GM12891 (cell line): ENCODE measurements at regions not wholly inside any gene's neighbourhood (a gene's known extent, or its start where the extent isn't known, plus 50 kb on each side); places are given as distances from the start of the nearest gene placed in this dataset.

Source experiments
- PAX5 ChIP-seq: IDR thresholded peaks from 2 replicates; pipeline ENCODE4 v1.6.1; 2011; ENCODE audit warnings: low read length, moderate library complexity, mild to moderate bottlenecking; ENCODE audit not compliant: insufficient read depth, severe bottlenecking
- POLR2A ChIP-seq: IDR thresholded peaks from 2 replicates; pipeline ENCODE4 v1.6.1; 2011; ENCODE audit warnings: low read depth, low read length, control low read depth
- POLR2AphosphoS5 ChIP-seq: IDR thresholded peaks from 2 replicates; pipeline ENCODE4 v1.6.1; 2011; ENCODE audit warnings: low read depth, low read length, control low read depth
- SPI1 ChIP-seq: IDR thresholded peaks from 2 replicates; pipeline ENCODE4 v1.6.1; 2011; ENCODE audit warnings: low read depth, low read length, control low read depth
- TAF1 ChIP-seq: IDR thresholded peaks from 2 replicates; pipeline ENCODE4 v1.6.1; 2011; ENCODE audit warnings: low read depth, low read length, control low read depth

GRCh38 chr7:8841171-8841570 lies 407.8 kb downstream of the NXPH1 start:
- TF ChIP-seq POLR2AphosphoS5 (no peak), SPI1 (no peak), PAX5 (no peak), TAF1 (no peak), POLR2A (no peak)
